Mucosa of descending colon (tissue), 3 donors: ENCODE measurements at regions not wholly inside any gene's neighbourhood (a gene's known extent, or its start where the extent isn't known, plus 50 kb on each side); places are given as distances from the start of the nearest gene placed in this dataset.

Experiments
- ATAC-seq: fragments of 200-7000 bp; cut with Tn5 transposase; one replicate; pipeline ENCODE4 v1.9.1; 2020; ENCODE audit warnings: mild to moderate bottlenecking, moderate library complexity
- DNase-seq, 3 donors: peaks; one replicate each; pipeline ENCODE4 v3.0.0-alpha.2; 2020
- H3K36me3 ChIP-seq: fragments of 200-600 bp; one replicate; pipeline ENCODE4 v1.8.0; 2021; ENCODE audit warnings: low read depth, mild to moderate bottlenecking
- H3K4me1 ChIP-seq: fragments of 200-600 bp; one replicate; pipeline ENCODE4 v1.8.0; 2021; ENCODE audit warnings: low read depth, mild to moderate bottlenecking
- H3K4me3 ChIP-seq: fragments of 200-600 bp; one replicate; pipeline ENCODE4 v1.8.0; 2021; ENCODE audit warnings: mild to moderate bottlenecking
- H3K9me3 ChIP-seq: fragments of 200-600 bp; one replicate; pipeline ENCODE4 v1.8.0; 2021; ENCODE audit warnings: mild to moderate bottlenecking
- intact Hi-C, 2 donors: fragments of 100-400 bp; cut with DNase I in 1 of 2; cut with micrococcal nuclease in 1 of 2; formaldehyde crosslinking; loops; one replicate each; pipeline versions ENCODE4 v1.11.0 to v1.11.1; 2022; cut with DNase I, micrococcal nuclease
- TF ChIP-seq, protein P1 (sequence below): fragments of 200-600 bp; IDR thresholded peaks from one replicate; pipeline ENCODE4 v1.8.0; 2022; ENCODE audit warnings: antibody characterized with exemption, mild to moderate bottlenecking
- donor health status: DM: no; HTN: no; CAD: no; lungs with moderate emphysema.
- donor health status: DM: no; HTN: no; CAD: no.
- donor health status: DM: no; HTN: yes; CAD: no.

DNA sequence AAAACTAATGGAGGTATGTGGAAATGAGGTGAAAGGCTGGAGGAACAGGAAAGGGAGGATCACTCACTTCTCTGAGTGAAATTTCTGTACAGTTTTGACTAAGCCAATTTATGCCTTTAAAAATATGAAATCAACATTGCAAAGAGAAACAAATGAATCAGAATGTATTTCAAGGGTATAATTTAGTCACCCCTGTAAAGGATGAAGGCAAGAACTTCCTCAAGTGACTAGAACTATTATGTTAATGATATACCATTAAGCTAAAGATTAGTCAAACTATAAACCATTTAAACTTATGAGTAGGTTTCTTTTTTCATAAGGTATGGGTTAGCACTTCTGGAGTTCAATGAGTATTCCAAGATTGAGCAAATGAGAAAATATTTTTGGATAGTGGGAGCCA lies 184.5 kb upstream of the CHORDC1 start:
- Histone ChIP-seq H3K36me3 (no peaks in the 10 kb centered on the region), H3K4me3 (no peak overlapping the region), H3K4me1 (no peaks in the 10 kb centered on the region), H3K9me3 (no peaks in the 10 kb centered on the region)
- intact Hi-C loops = no loop called here
- TF ChIP-seq, protein P1, sequence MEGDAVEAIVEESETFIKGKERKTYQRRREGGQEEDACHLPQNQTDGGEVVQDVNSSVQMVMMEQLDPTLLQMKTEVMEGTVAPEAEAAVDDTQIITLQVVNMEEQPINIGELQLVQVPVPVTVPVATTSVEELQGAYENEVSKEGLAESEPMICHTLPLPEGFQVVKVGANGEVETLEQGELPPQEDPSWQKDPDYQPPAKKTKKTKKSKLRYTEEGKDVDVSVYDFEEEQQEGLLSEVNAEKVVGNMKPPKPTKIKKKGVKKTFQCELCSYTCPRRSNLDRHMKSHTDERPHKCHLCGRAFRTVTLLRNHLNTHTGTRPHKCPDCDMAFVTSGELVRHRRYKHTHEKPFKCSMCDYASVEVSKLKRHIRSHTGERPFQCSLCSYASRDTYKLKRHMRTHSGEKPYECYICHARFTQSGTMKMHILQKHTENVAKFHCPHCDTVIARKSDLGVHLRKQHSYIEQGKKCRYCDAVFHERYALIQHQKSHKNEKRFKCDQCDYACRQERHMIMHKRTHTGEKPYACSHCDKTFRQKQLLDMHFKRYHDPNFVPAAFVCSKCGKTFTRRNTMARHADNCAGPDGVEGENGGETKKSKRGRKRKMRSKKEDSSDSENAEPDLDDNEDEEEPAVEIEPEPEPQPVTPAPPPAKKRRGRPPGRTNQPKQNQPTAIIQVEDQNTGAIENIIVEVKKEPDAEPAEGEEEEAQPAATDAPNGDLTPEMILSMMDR = no peak
- no peak for DNase-seq
- ATAC-seq = no peak

DNA sequence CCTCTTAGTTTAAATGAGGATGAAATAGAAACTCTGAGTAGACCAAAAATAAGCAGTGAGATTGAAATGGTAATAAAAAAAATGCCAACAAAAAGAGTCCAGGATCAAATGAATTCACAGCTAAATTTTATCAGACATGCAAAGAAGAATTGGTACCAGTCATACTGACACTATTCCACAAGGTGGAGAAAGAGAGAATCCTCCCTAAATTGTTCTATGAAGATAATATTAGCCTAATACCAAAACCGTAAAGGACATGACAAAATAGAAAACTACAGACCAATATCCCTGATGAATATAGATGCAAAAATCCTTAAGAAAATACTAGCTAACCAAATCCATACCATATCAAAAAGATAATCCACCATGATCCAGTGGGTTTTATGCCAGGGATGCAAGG lies 169.8 kb upstream of the CHORDC1 start:
- Histone ChIP-seq H3K4me3 (no peak overlapping the region), H3K9me3 (peaks cover 2% of the 10 kb centered on the region), H3K4me1 (no peaks in the 10 kb centered on the region), H3K36me3 (no peaks in the 10 kb centered on the region)
- TF ChIP-seq, protein P1 = no peak
- ATAC-seq = no peak
- intact Hi-C loops = no loop called here
- no peak for DNase-seq

GRCh38 chr11:90391756-90392155 lies 168.9 kb upstream of the CHORDC1 start:
- ATAC-seq (no peak), DNase-seq (no peak)
- intact Hi-C loops = no loop called here
- Histone ChIP-seq H3K36me3 (no peaks in the 10 kb centered on the region), H3K4me3 (no peak overlapping the region), H3K4me1 (no peaks in the 10 kb centered on the region), H3K9me3 (peaks cover 2% of the 10 kb centered on the region)
- TF ChIP-seq, protein P1 = no peak

GRCh38 chr11:90380206-90380605 lies 157.4 kb upstream of the CHORDC1 start:
- no peaks in the 10 kb centered on the region for H3K9me3 ChIP-seq
- TF ChIP-seq, protein P1 = no peak
- H3K4me3 ChIP-seq = no peak overlapping the region
- no peak for ATAC-seq
- H3K36me3 ChIP-seq = no peaks in the 10 kb centered on the region
- intact Hi-C loops = no loop called here
- no peaks in the 10 kb centered on the region for H3K4me1 ChIP-seq
- DNase-seq = no peak

DNA sequence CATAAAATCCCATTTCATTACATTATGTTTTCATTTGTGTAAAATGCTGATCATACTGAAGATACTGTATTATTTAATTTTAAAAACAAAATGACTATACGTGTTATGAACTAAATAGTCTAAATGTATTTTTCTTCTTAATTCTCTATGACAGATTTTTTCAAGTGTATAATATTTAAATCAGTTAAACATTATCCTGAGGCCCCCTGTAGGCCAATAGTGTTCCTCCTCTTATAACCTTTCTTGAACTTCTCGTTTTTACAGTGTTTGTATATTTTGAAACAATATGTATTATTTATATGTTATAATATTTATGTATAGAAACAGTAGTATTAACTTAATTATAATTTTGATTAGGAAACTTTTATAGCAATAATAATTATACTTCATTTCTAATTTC lies 151.1 kb upstream of the CHORDC1 start:
- no peak for DNase-seq
- intact Hi-C loops = no loop called here
- Histone ChIP-seq H3K36me3 (no peaks in the 10 kb centered on the region), H3K9me3 (no peaks in the 10 kb centered on the region), H3K4me3 (no peak overlapping the region), H3K4me1 (no peaks in the 10 kb centered on the region)
- ATAC-seq = no peak
- TF ChIP-seq, protein P1 = no peak

GRCh38 chr11:90364527-90364926 lies 141.7 kb upstream of the CHORDC1 start:
- DNase-seq (no peak), ATAC-seq (no peak)
- Histone ChIP-seq H3K4me1 (no peaks in the 10 kb centered on the region), H3K9me3 (no peaks in the 10 kb centered on the region), H3K4me3 (no peak overlapping the region), H3K36me3 (no peaks in the 10 kb centered on the region)
- TF ChIP-seq, protein P1 = no peak
- intact Hi-C loops = no loop called here
